ENCODE measurements at regions not wholly inside any gene's neighbourhood (a gene's known extent, or its start where the extent isn't known, plus 50 kb on each side); places are given as distances from the start of the nearest gene placed in this dataset.

- TF ChIP-seq CTCF (IDR thresholded peaks at IDR 0.05) (no peak), POLR2A (IDR thresholded peaks at IDR 0.05) (no peak), POLR2AphosphoS5 (IDR thresholded peaks at IDR 0.05) (no peak), EP300 (IDR thresholded peaks at IDR 0.05) (no peak)
Observed at GRCh38 chr21:29436143-29436542, 137.4 kb downstream of the BACH1 start.

Measured in suprapubic skin (tissue), 4 donors.